ENCODE measurements at regions not wholly inside any gene's neighbourhood (a gene's known extent, or its start where the extent isn't known, plus 50 kb on each side); places are given as distances from the start of the nearest gene placed in this dataset.

DNA sequence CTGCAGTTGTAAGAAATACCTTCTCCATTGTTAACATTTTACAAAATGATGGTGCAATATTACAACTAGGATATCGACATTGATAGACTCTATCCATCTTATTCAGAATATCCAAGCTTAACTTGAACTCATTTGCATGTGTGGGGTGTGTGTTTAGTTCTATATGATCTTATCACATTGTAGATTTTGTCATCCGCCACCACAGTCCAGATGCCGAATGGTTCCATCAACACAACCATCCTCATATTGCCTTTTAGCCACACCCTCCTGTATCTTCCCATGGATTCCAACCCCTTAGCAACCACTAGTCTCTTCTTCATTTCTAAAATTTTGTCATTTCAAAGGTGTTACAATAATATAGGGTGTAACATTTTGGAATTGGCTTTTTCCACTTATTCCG, 452.9 kb upstream of the AKR1E2 start:
- no peak for DNase-seq

DNA sequence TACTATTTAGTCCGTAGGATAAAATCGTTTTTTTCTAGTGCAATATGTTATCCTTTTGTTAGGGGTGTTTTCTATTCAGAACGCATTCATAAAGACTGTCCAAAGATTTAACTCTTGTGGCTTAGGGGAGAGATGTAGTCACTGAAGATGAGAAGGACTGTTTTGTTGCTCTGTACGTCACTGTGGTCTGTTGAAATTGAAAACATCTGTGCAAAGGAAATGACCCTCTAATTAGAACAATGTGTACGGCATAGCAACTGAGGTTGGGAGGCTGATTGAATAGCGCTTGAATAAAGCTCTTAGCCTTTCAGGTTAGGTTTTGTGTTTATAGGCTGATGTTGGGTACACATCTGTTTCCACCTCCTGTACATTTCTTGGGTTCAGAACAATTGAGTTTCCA, 453.4 kb upstream of the AKR1E2 start:
- no peak for DNase-seq

DNA sequence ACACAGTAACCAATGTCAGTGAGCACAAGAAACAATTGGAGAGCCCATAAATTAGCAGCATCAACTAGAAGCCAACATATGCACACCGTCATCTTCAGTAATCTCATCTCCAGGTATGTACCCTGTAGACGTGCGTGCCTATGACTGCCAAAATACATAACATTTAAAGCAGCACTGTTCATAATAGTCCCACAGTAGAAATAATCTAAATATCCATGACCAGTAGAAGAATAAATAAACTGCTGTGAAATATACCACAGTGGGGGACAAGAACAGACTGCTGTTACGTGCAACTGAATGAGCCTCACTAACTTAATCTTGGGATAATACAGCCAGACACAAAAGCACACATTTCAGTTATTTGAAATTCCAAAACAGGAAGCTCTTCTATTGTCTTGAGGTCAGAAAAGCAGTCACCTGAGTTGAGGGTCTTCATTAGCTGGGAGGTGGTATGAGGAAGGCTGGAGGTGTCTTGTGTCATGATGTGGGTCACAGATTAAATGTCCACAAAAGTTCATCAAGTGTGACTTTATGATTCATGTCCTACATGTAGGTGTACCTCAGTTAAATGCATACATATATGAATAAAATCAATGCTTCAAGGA, 454.2 kb upstream of the AKR1E2 start:
- DNase-seq = no peak

DNA sequence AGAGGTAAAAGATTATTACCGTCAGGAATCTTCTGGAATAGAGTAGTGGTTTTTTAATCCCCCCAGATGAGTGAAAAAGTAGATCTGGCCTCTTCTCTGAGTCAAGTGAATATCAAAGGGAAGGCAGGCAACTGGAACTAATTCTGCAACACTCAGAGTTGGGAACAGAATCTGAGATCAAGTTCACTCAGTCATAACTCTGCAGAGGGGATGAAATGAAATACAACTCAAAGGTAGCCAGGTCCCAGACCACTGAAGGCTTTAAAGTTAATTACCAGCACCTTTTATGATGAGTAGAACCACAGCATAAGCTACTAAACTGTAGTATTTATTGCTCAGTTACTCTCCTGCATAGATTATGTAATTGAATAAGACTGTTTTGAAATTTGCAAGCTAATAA, 455.6 kb upstream of the AKR1E2 start:
- DNase-seq = no peak

DNA sequence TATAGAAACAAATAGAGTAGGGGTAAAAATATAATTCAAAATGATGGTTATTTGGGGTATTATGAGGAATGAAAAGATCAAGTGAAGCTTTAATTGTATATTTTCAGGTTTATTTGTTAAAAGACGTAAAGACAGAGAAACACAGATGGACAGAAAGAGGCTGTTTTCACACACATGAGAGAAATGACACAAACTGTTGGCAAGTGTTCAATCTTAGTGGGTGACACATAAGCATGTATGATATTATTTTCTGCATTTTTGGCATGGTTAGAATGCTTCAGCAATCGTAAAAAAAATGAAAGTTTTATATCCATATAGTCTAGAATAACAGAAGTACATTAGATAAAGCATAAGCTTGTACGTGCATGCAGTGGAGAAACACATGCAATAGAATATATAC, 464.4 kb upstream of the AKR1E2 start:
- DNase-seq = no peak

DNA sequence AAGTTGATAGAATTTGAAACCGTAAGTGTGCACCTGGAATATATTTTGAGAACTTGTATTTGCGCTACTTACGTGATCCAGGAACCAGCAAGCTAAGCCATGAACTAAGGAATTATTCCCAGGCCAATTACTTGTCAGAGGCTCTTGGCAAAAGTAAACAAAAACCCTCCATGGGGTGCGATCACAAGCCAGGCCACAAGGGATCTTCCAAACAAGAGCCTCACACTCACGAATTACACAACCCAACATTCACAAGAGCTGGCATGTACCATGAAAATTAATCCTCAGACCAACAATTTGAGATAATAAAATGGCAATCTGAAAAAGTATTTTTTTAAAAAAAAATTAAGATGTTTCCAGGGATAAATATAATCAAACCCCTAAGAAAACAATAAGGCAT, 467.0 kb upstream of the AKR1E2 start:
- DNase-seq = peak in 1 of 2 experiments; percentile 42

DNA sequence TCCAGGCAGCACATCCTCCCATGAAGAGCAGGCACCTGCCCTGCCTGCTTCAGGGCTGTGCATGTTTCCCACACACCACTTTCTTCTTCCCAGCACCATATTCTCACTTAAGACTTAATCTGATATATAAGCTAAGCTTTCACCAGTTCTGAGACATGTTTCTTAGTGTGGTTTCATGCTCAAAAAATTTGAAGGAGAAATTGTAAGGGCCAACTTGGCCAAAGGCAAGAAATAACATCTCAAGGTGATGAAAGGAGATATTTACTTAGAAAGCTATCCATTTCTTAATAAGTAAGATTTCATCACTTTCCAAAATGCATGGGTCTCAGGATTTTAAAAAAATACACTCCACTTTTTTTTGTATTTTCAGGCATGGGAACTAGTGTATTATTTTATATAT, 468.1 kb upstream of the AKR1E2 start:
- no peak for DNase-seq

DNA sequence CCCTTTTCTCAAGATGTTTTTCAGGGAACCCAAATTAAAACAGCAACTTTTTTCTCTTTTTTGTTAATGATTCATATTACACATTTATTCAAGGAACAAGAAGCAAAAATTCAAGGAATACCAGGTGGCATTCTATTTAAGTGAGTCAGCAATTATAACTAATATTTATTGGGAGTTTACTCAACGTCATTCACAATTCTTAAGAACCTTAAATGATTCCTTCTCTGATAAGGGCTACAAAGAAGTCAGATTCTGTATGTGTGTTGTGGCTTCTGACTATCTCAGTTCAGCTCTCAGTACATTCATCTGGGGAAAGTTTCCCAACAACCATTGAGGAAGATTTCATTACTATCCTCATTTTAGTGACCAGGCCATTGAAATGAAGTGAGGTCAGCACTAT, 470.7 kb upstream of the AKR1E2 start:
- no peak for DNase-seq

DNA sequence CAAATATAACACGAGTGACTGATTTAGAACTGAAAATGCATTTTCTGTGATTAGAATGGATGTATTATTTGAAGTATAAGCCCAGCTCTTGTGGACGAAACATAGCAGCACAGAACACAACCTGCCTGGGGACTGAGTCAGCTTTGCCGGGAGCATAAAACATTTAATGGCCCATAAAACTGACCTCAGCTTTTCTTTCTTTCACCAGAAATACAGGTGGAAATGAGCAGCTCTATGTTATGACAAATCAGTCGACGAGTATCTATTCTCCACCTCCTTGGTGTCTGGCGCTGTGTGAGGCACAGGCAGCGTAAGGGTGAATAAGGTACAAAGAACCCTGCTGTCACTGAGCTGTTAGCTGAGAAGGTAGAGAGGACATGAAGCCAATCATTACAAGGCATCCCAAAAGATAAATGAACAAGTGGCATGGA, 471.6 kb upstream of the AKR1E2 start:
- no peak for DNase-seq

DNA sequence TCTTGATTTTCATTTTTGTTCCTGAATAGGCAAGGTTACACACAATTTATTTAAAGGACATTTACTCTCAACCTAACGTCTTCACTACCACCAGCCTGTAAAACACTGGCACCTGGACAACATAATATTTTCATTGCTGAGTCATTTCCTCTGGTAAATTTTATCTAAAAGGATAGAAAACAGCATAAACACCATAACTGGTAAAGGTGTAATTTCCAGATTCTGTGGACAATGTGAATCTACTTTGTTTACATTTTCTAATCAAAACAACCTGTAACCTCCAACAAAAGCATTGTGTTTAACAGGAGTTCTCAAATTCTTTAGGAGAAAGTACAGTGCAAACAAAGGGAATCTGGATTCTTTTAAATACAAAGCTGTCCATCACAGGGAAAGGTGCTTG, 472.0 kb upstream of the AKR1E2 start:
- no peak for DNase-seq

DNA sequence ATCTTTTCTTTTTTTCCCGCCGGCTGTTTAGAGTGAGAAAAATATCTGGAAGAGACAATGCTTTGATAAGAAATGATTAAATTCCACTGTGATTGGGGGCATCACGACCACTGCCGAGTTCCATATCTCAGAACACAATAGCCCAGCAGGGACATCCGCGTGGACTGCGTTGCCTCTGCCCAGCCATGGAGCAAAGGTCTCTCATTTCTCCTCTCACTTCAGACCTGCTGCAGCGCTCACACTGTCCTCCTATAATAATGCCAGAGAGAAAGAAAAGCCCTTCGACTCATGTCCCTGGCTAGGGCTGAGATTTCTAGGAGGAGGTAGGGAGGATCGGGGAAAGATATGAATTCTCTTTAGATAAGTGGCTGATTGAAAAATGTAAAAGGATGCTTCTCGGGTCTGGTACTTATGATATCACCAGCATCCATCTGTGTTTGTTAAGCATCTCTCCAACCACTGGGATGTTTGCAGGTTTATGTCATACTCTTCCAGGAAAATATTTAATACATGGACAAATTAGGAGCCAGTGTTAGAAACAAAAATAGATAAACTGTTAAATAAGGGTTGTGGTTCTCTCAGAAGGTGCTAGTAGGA, 472.9 kb upstream of the AKR1E2 start:
- DNase-seq = no peak

DNA sequence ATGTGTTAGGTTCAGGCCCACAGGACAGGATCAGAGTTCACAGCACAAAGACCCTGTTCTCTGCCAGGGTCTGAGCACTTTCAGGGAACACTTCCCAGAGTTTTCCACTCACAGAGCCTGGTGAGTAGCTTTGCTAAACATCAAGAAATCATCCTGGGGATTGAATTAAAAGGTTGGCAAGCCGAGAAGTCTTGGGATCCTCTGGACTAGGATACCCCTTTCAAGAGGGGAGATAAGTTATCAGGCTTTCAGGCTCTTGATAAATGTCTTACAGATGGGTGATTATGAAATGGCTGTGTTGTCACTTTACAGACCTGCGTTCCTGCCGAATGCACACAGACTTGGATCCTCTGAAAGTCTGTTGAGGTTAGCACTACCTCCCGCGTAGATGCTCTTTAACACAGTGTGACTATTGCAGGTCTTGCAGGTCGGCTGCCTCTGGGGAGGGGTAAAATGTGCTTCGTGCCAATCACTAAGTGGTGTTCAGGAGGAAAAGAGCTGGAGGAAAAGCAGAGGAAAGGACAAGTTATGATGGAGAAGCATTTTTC, 473.5 kb upstream of the AKR1E2 start:
- peak; percentile 15 to 41 for DNase-seq

DNA sequence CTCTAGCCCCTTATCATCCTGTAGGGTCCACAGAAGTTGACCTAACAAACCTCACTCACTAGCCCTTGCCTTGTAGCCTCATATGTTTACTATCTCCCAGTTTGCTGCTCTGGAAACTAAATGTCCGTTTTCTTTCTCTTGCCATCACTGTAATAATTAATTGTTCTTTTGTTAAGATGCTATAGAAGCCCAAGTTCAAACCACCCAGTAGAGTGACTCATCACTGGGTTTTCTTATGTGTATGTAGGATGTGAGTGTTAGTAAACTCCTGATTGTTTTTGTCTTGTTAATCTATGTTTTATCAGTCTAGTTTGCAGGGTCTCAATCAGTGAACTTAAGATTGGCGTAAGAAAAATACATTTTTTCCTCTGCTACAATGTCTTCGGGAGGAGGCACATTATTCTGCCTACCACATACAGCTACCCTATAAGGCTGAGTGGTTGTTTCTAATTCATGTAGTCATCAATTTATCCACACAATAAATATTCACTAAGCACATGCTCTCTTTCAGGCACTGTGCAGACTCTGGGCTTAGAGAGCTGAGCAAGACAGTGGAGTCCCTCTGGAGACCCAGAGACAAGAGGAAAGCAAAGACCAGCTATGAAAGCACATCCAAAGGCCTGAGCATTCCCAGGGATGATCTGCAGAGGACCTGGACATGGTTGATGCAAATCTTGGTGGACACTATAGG, 474.1 kb upstream of the AKR1E2 start:
- no peak for DNase-seq

DNA sequence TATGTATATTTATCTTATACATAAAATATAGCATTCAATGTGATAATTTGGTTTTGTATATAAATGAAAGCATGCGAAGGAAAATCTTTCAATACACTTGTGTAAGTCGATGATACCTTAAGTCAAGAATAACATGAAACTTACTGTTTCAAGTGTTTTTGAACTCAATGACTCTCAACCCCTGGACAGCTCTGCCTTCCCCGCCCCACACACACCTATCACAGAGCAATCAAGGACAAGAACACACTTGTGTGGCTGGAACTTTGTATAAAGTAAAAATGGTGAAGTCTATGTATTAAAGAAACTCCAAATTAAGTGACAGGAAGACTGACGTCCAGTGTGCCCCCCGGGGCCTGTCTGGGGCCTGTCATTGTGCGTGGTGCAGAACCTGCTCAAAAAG, 478.6 kb upstream of the AKR1E2 start:
- DNase-seq = no peak

DNA sequence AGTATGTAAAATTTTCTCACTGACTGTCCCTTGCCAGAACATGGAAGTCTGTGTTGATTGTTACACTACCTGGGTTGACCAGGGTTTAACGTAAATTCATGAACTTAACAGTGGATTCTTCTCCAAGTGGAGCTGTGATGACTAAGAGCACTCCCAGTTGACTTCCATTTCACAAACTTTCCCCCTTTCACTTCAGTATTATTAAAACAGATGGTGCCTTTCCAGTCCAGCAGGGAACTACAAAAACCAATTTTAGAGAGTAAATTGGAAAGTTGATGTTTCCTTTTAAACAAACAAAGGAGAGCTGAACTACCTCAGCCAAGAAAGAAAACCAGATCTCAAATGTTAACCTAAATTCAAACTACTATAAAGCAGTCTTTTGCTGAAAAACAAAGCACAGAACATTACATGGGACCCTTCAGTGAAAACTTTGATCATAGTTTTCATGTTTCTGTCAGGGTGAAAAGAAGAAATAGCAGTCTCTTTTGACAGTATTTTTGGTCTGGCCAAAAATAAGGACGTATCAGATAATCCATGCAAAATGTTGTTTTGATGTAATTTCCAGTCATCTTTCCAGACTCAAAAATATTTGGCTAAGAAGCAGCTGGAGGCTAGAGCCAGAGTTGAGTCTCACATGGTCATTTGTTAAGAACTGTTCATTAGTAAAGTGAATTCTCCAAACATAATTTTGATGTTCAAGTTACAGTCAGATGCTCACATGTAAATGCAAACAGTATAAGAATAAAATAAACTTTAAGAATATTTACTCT, 479.9 kb upstream of the AKR1E2 start:
- peak; percentile 66 to 84 for DNase-seq

DNA sequence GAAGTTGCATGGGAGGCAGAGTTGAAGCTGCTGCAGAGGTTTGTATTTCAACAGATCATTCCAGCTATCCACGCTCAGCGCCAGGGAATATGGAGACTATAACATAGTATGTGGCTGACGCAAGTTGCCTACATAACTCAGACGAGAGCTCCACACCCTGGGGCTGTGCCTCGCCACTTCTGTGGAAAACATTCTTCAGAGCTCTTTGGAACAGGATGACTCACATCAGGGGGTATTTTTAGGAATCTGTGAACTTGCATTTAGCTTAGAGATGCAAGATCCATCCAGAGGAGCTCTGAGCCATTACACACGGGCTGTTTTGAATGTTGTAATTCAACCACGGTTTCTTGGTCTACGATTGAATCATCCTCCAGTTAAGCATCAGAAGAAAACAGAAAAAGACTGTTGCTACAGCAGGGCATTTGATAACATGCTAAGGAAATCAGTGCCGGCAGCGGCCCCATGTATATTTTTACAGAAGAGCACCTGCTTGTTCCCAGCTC, 481.5 kb upstream of the AKR1E2 start:
- peak in 1 of 2 experiments; percentile 39 for DNase-seq

DNA sequence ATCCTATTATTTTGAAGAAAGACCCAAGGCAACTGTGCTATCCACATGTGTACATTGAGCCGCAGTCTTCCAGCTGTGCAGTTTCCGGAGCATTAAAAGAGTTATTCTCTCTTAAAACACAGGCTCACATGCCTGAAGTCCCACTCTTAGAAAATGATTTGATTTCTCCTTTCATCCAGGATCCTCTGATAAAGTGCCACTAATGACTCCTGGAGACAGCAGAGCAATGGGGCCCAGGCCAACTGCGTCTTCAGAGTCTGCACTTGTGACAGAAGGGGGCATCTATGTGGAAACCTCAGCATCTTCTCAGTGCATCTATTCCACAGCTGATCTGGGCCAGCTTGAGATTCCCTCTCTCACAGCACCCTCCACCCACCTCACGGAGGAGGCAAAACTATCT, 482.1 kb upstream of the AKR1E2 start:
- no peak for DNase-seq

DNA sequence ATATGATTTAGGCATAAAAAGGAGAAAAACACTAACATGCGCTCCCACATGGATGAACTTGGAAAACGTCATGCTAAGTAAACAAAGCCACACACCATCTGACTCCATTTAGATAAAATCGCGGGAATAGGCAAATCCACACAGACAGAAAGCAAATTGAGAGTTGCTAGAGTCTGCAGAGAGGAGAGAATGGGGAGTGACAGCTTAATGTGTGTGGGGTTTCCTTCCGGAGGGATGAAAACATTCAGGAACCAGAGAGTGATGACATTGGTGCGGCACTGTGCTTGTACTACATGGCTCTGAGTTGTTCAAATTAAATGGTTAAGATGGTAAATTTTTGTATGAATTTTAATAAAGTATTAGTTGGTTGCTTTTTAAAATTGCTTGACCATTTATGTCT, 482.9 kb upstream of the AKR1E2 start:
- DNase-seq = no peak

DNA sequence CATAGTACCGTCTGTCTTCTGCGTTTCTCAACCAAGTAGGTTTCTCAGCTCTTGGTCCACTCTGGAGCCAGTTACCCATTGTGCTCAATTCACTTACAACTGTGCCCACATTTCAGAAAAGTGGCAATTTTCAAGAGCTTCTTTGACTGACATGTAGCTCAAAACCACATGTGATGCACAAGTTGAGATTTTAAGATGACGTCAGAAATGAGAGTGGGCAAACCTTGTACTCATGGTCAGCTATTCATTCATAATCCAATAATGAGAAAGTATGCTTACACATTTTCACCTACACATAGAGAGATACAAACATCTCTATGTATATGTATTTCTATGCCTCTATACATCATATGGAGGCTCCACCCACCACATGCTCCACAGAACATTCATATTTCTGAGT, 487.2 kb upstream of the AKR1E2 start:
- DNase-seq = no peak

DNA sequence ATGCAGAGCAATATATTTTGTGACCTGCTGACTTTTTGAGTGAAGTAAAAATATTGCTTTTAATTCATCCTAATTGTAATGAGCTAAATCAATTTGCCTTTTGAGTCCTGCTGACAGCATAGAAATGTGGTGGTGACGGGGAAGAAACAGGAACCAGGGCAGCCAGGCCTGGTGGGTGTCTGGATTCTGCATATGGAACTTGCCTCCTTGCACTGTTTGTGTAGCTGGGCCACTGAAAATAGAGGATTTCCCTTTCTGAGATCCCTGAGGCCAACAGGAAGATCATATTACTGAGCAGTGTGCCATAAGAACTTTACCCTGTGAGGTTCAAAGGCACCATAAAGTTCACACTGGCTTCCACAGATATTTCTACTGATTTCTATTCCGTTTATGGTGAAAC, 488.4 kb upstream of the AKR1E2 start:
- no peak for DNase-seq

DNA sequence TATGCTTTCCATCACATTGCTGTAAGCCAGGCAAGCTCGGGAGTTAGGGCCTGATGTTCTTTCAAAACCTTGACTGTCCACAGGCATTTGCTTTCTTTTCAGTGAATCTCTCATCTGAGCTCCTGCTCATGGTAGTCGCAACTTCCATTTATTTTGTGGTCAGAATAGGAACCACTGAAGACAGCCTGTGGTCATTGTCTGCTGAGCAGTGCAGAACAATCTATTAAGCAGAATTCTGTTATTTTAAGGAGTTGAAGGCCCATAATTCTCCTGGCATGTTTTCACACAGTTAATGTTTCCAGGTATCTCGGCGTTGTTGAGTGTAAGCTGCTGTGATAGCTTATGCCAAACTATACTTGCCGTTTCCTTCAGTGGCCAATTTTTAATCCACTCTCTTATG, 491.1 kb upstream of the AKR1E2 start:
- DNase-seq = no peak

DNA sequence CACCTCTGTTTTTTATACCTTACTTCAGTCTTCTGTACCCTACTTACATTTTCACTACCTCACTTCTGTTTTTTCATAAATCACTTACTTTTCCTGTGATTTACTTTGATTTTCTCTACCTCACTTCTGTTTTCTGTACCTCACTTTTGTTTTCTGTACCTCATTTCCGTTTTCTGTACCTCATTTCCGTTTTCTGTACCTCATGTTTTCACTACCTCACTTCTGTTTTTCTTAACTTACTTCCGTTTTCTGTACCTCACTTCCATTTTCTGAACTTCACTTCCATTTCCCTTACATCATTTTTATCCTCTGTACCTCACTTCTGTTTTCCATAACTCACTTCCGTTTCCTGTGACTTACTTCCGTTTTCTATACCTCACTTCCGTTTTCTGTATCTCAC, 492.0 kb upstream of the AKR1E2 start:
- DNase-seq = no peak

DNA sequence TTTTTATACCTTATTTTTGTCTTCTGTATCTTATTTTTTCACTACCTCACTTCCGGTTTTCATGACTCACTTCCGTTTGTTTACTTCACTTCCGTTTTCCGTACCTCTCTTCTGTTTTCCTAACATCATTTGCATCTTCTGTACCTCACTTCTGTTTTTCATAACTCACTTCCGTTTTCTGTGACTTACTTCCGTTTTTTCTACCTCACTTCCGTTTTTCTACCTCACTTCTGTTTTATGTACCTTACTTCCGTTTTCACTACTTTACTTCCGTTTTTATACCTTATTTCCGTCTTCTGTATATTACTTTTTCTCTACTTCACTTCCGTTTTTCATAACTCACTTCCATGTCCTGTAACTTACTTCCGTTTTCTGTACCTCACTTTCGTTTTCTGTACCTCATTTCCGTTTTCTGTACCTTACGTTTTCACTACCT, 492.5 kb upstream of the AKR1E2 start:
- no peak for DNase-seq

All from NCI-H446 (cell line).